ENCODE measurements at regions not wholly inside any gene's neighbourhood (a gene's known extent, or its start where the extent isn't known, plus 50 kb on each side); places are given as distances from the start of the nearest gene placed in this dataset.

GRCh38 chr15:98586066-98586465 is 62.3 kb upstream of the IGF1R start:
- no peak for TF ChIP-seq CTCF (IDR thresholded peaks at IDR 0.05; ENCODE audit: low read depth, low read length, missing control alignments)
- Histone ChIP-seq H3K4me3 (ENCODE audit: low read depth, low read length) (no peak overlapping the region), H3K27ac (no peak overlapping the region), H3K36me3 (replicated peaks) (no peaks in the 10 kb centered on the region), H3K27me3 (replicated peaks) (no peaks in the 10 kb centered on the region)
- no peak for DNase-seq
- in situ Hi-C loops (cut with HindIII; ENCODE audit: low pct_ligation_motif_present, low sequenced_read_pairs) = no loop called here

- DNase-seq = no peak
- no peak for TF ChIP-seq CTCF (IDR thresholded peaks at IDR 0.05; ENCODE audit: low read depth, low read length, missing control alignments)
- H3K36me3 ChIP-seq (replicated peaks) = no peaks in the 10 kb centered on the region
- H3K4me3 ChIP-seq (ENCODE audit: low read depth, low read length) = no peak overlapping the region
- H3K27me3 ChIP-seq (replicated peaks) = no peaks in the 10 kb centered on the region
- H3K27ac ChIP-seq = no peak overlapping the region
- in situ Hi-C loops (cut with HindIII; ENCODE audit: low pct_ligation_motif_present, low sequenced_read_pairs) = no loop called here
These were observed 56.2 kb upstream of the IGF1R start for GRCh38 chr15:98592136-98592535.

GRCh38 chr15:98596131-98596530 is 52.2 kb upstream of the IGF1R start:
- no peak for DNase-seq
- in situ Hi-C loops (cut with HindIII; ENCODE audit: low pct_ligation_motif_present, low sequenced_read_pairs) = no loop called here
- Histone ChIP-seq H3K27me3 (replicated peaks) (peaks cover 3% of the 10 kb centered on the region), H3K36me3 (replicated peaks) (no peaks in the 10 kb centered on the region), H3K4me3 (ENCODE audit: low read depth, low read length) (no peak overlapping the region), H3K27ac (no peak overlapping the region)
- no peak for TF ChIP-seq CTCF (IDR thresholded peaks at IDR 0.05; ENCODE audit: low read depth, low read length, missing control alignments)

- peaks cover 3% of the 10 kb centered on the region for H3K27me3 ChIP-seq (replicated peaks)
- TF ChIP-seq CTCF (IDR thresholded peaks at IDR 0.05; ENCODE audit: low read depth, low read length, missing control alignments) = no peak
- no peaks in the 10 kb centered on the region for H3K36me3 ChIP-seq (replicated peaks)
- DNase-seq = no peak
- in situ Hi-C loops (cut with HindIII; ENCODE audit: low pct_ligation_motif_present, low sequenced_read_pairs) = no loop called here
- no peak overlapping the region for H3K27ac ChIP-seq
- no peak overlapping the region for H3K4me3 ChIP-seq (ENCODE audit: low read depth, low read length)
These were observed 51.4 kb upstream of the IGF1R start for GRCh38 chr15:98596885-98597392.

- no peak for DNase-seq
- Histone ChIP-seq H3K4me3 (ENCODE audit: low read depth, low read length) (no peak overlapping the region), H3K36me3 (replicated peaks) (no peaks in the 10 kb centered on the region), H3K27me3 (replicated peaks) (peaks cover 3% of the 10 kb centered on the region), H3K27ac (no peak overlapping the region)
- TF ChIP-seq CTCF (IDR thresholded peaks at IDR 0.05; ENCODE audit: low read depth, low read length, missing control alignments) = no peak
- in situ Hi-C loops (cut with HindIII; ENCODE audit: low pct_ligation_motif_present, low sequenced_read_pairs) = no loop called here
These were observed 50.7 kb upstream of the IGF1R start for GRCh38 chr15:98597666-98598065.
